WTC11 (cell line): ENCODE measurements at regions not wholly inside any gene's neighbourhood (a gene's known extent, or its start where the extent isn't known, plus 50 kb on each side); places are given as distances from the start of the nearest gene placed in this dataset.
"Not testable (repeated sequence)": the region's sequence is repeated elsewhere in the genome, so short reads cannot be mapped to it uniquely, and the experiment has no call there.

ENCODE experiments used
- ATAC-seq: fragments of 200-7000 bp; cut with Tn5 transposase; 2 replicates; pipeline ENCODE4 v1.10.0; 2021; ENCODE audit warnings: mild to moderate bottlenecking, moderate library complexity
- CTCF ChIA-PET: fragments of 300-600 bp; sonication (Branson Sonifier 250); formaldehyde crosslinking; loops from one replicate; lab custom pipeline; 2021; ENCODE audit warnings: antibody characterized with exemption; lab: Charles Lee
- POLR2A ChIA-PET: fragments of 350-600 bp; sonication (Branson Sonifier 250); formaldehyde crosslinking; loops from one replicate; lab custom pipeline; 2021; ENCODE audit warnings: antibody characterized with exemption; lab: Charles Lee
- DNase-seq: peaks from one replicate; pipeline ENCODE4 v3.0.0; 2021; ENCODE audit warnings: low spot score
- H3K27ac Mint-ChIP-seq: 2 replicates; pipeline ENCODE4 v1.8.0; 2021; ENCODE audit warnings: mixed read lengths
- H3K27me3 Mint-ChIP-seq: 2 replicates; pipeline ENCODE4 v1.8.0; 2021; ENCODE audit warnings: low read depth, mild to moderate bottlenecking, moderate library complexity, mixed read lengths
- H3K36me3 Mint-ChIP-seq: 2 replicates; pipeline ENCODE4 v1.8.0; 2021; ENCODE audit warnings: mixed read lengths
- H3K4me1 Mint-ChIP-seq: 2 replicates; pipeline ENCODE4 v1.8.0; 2022; ENCODE audit warnings: mixed read lengths
- H3K4me3 Mint-ChIP-seq: 2 replicates; pipeline ENCODE4 v1.8.0; 2021; ENCODE audit warnings: mild to moderate bottlenecking, moderate library complexity, mixed read lengths
- H3K9me3 Mint-ChIP-seq: 2 replicates; pipeline ENCODE4 v1.8.0; 2021; ENCODE audit warnings: mixed read lengths
- ATF2 ChIP-seq: sonication (generic); formaldehyde crosslinking; IDR thresholded peaks from 2 replicates; pipeline ENCODE4 v1.8.1; 2022; ENCODE audit warnings: low read depth, missing genetic modification reagents, borderline replicate concordance
- ELF4 ChIP-seq: sonication (generic); formaldehyde crosslinking; IDR thresholded peaks from 2 replicates; pipeline ENCODE4 v1.8.1; 2022; ENCODE audit warnings: low read depth, mild to moderate bottlenecking, moderate library complexity, missing genetic modification reagents
- EMX1 ChIP-seq: fragments of 250-450 bp; sonication (Bioruptor Pico); IDR thresholded peaks from 2 replicates; pipeline ENCODE4 v1.8.0; 2021; ENCODE audit warnings: mild to moderate bottlenecking
- FOXK1 ChIP-seq: sonication (generic); formaldehyde crosslinking; IDR thresholded peaks from 2 replicates; pipeline ENCODE4 v1.8.0; 2022; ENCODE audit warnings: mild to moderate bottlenecking, moderate library complexity, missing genetic modification reagents
- GTF2I ChIP-seq: fragments of 250-450 bp; sonication (Bioruptor Pico); conservative IDR thresholded peaks from 2 replicates; pipeline ENCODE4 v1.4.0; 2021; ENCODE audit warnings: mild to moderate bottlenecking
- PRRX2 ChIP-seq: fragments of 250-450 bp; sonication (Bioruptor Pico); IDR thresholded peaks from 2 replicates; pipeline ENCODE4 v1.8.0; 2021; ENCODE audit warnings: mild to moderate bottlenecking
- SMAD3 ChIP-seq: sonication (generic); formaldehyde crosslinking; IDR thresholded peaks from 2 replicates; pipeline ENCODE4 v1.8.0; 2022; ENCODE audit warnings: missing genetic modification reagents, mild to moderate bottlenecking, borderline replicate concordance
- ZNF219 ChIP-seq: sonication (generic); formaldehyde crosslinking; IDR thresholded peaks from 2 replicates; pipeline ENCODE4 v1.8.0; 2023; ENCODE audit warnings: missing genetic modification reagents, mild to moderate bottlenecking, borderline replicate concordance
- ZNF263 ChIP-seq: sonication (generic); formaldehyde crosslinking; IDR thresholded peaks from 2 replicates; pipeline ENCODE4 v1.8.1; 2022; ENCODE audit warnings: low read depth, mild to moderate bottlenecking, moderate library complexity, missing genetic modification reagents
- ZNF281 ChIP-seq: sonication (generic); formaldehyde crosslinking; IDR thresholded peaks from 2 replicates; pipeline ENCODE4 v1.8.0; 2023; ENCODE audit warnings: mild to moderate bottlenecking, missing genetic modification reagents
- TF ChIP-seq, protein P1 (sequence below): sonication (generic); formaldehyde crosslinking; IDR thresholded peaks from 2 replicates; pipeline ENCODE4 v1.8.1; 2022; ENCODE audit warnings: missing genetic modification reagents, borderline replicate concordance
- TF ChIP-seq, protein P2 (sequence below): sonication (generic); formaldehyde crosslinking; conservative IDR thresholded peaks from 2 replicates; pipeline ENCODE4 v1.8.1; 2022; ENCODE audit warnings: mild to moderate bottlenecking, missing genetic modification reagents

- CTCF ChIA-PET, ATAC-seq, H3K27ac Mint-ChIP-seq, POLR2A ChIA-PET, H3K4me3 Mint-ChIP-seq, DNase-seq, H3K4me1 Mint-ChIP-seq: not testable (repeated sequence)
- Mint-ChIP-seq H3K27me3 (peaks cover 22% of the 10 kb centered on the region), H3K36me3 (peaks cover 54% of the 10 kb centered on the region), H3K9me3 (peaks cover 66% of the 10 kb centered on the region)
Measured at GRCh38 chr9:63912451-63912850, 1372.6 kb downstream of the FOXD4L5 start.

- H3K4me1 Mint-ChIP-seq, POLR2A ChIA-PET, H3K4me3 Mint-ChIP-seq, DNase-seq, ATAC-seq, CTCF ChIA-PET, H3K27ac Mint-ChIP-seq: not testable (repeated sequence)
- Mint-ChIP-seq H3K36me3 (peaks cover 52% of the 10 kb centered on the region), H3K9me3 (peaks cover 60% of the 10 kb centered on the region), H3K27me3 (peaks cover 17% of the 10 kb centered on the region)
Measured at GRCh38 chr9:63909076-63909475, 1375.9 kb downstream of the FOXD4L5 start.

DNA sequence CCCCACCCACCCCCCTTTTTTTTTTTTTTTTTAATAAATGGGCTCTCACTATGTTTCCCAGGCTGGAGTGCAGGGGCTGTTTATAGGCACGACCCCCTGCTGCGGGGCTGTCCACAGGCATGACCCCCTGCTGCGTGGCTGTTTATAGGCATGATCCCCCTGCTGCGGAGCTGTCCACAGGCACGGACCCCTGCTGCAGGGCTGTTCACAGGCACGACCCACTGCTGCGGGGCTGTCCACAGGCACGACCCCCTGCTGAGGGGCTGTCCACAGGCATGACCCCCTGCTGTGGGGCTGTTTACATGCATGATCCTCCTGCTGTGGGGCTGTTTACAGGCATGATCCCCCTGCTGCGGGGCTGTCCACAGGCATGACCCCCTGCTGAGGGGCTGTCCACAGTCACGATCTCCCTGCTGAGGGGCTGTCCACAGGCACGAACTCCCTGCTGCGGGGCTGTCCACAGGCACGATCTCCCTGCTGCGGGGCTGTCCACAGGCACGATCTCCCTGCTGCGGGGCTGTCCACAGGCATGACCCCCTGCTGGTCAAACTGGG lies 1385.3 kb downstream of the FOXD4L5 start:
- CTCF ChIA-PET, H3K4me1 Mint-ChIP-seq, POLR2A ChIA-PET, ATAC-seq, H3K27me3 Mint-ChIP-seq, DNase-seq, H3K27ac Mint-ChIP-seq, H3K4me3 Mint-ChIP-seq: not testable (repeated sequence)
- H3K9me3 Mint-ChIP-seq, result peaks cover 48% of the 10 kb centered on the region
- H3K36me3 Mint-ChIP-seq, result peaks cover 41% of the 10 kb centered on the region

DNA sequence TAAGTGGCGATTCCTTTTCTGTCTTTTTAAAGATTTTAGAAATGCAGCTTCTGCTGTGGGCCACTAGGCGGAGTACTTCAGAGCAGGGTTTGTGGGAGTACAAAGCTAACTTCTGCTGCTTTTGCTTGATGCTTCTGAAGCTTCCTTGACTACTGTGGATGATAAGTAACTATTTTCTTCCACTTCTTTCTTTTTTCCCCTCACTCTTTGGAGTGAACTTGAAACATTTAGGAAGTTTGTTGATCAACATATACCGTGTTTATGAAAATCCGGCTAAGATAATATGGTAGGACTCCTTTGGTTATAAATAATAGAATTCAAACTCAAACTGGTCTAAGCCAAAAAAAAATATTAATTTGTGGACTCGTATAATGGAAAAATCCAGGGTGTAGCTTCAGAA lies 1403.6 kb downstream of the FOXD4L5 start:
- POLR2A ChIA-PET, H3K27ac Mint-ChIP-seq, CTCF ChIA-PET, H3K4me1 Mint-ChIP-seq, DNase-seq, ATAC-seq, H3K27me3 Mint-ChIP-seq, H3K36me3 Mint-ChIP-seq, H3K4me3 Mint-ChIP-seq: not testable (repeated sequence)
- peaks cover 26% of the 10 kb centered on the region for H3K9me3 Mint-ChIP-seq

- H3K27ac Mint-ChIP-seq, ATAC-seq, H3K4me3 Mint-ChIP-seq, H3K27me3 Mint-ChIP-seq, H3K4me1 Mint-ChIP-seq, CTCF ChIA-PET, H3K36me3 Mint-ChIP-seq, DNase-seq, POLR2A ChIA-PET: not testable (repeated sequence)
- H3K9me3 Mint-ChIP-seq, result peaks cover 20% of the 10 kb centered on the region
Measured at GRCh38 chr9:63876380-63876779, 1408.6 kb downstream of the FOXD4L5 start.

DNA sequence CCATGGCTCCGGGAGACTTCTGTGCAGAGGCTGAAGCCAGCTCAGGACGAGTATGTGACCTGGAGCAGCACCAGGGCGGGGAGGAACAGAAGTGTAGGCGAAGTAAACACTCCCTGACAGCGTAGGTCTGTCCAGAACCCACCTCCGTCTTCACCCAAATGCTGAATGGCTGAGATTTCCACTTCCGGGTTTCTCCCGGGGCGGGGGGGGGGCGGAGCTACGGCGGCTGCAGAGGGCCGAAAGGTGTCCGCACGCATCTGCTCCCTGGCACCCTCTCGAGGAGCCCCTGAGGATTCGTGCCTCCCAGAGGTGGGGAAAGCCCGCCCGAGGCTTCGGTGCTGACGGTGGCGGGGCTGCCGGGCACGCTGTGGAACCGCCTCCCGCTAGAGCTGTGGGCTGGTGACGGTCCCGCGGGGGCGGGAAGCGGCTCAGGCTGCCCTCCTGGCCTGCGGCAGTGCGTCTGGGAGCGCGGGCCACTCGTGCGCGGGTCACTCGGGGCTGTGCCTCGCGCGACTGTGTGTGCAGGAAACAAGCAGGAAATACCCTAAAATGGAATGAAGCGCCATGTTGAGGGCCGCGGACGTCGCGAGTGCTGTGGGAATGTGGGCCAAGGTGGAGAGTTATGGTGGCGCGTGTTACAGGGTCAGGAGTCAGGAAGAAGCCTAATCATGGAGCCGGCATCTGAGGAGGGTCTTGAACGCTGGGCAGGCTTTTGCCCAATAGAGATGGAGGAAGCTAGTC lies 1425.4 kb downstream of the FOXD4L5 start:
- Mint-ChIP-seq H3K4me1 (no peaks in the 10 kb centered on the region), H3K4me3 (no peak overlapping the region), H3K27ac (no peak overlapping the region), H3K36me3 (peaks cover 37% of the 10 kb centered on the region), H3K9me3 (peaks cover 46% of the 10 kb centered on the region), H3K27me3 (peaks cover 5% of the 10 kb centered on the region)
- ChIA-PET POLR2A (no interaction called here), CTCF (no interaction called here)
- DNase-seq, result no peak
- TF ChIP-seq SMAD3 (CRISPR knock-in tag), result no peak
- TF ChIP-seq ZNF263, result no peak
- no peak for TF ChIP-seq FOXK1 (CRISPR knock-in tag)
- no peak for TF ChIP-seq GTF2I (CRISPR knock-in tag)
- TF ChIP-seq ZNF219, result no peak
- TF ChIP-seq ZNF281 (CRISPR knock-in tag), result no peak
- no peak for TF ChIP-seq ELF4 (CRISPR knock-in tag)
- TF ChIP-seq, protein P1, sequence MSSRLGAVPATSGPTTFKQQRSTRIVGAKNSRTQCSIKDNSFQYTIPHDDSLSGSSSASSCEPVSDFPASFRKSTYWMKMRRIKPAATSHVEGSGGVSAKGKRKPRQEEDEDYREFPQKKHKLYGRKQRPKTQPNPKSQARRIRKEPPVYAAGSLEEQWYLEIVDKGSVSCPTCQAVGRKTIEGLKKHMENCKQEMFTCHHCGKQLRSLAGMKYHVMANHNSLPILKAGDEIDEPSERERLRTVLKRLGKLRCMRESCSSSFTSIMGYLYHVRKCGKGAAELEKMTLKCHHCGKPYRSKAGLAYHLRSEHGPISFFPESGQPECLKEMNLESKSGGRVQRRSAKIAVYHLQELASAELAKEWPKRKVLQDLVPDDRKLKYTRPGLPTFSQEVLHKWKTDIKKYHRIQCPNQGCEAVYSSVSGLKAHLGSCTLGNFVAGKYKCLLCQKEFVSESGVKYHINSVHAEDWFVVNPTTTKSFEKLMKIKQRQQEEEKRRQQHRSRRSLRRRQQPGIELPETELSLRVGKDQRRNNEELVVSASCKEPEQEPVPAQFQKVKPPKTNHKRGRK, result no peak
- TF ChIP-seq PRRX2 (CRISPR knock-in tag), result no peak
- TF ChIP-seq EMX1 (CRISPR knock-in tag), result no peak
- TF ChIP-seq, protein P2, sequence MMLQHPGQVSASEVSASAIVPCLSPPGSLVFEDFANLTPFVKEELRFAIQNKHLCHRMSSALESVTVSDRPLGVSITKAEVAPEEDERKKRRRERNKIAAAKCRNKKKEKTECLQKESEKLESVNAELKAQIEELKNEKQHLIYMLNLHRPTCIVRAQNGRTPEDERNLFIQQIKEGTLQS (CRISPR knock-in tag), result no peak
- TF ChIP-seq ATF2 (CRISPR knock-in tag), result no peak
- ATAC-seq, result no peak

DNA sequence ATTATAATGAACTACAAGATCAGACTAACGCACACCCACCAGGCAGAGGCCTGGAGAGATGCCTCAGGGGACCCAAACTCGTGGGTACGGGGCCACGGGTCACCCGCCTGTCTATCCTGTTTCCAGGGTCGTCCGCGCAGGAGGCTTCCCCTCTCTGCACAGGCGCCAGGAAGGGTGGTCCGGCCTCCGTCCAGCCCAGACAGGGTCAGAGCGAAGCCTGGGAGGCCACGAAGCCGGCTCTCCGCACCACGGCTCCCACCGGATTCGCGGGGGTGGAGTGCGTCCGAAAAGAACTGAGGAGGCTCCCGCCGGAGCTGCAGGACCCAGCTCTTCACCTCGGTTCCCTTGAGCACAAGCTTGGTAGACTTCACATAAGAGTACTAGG lies 1425.9 kb downstream of the FOXD4L5 start:
- H3K4me3 Mint-ChIP-seq, H3K27me3 Mint-ChIP-seq, H3K4me1 Mint-ChIP-seq, CTCF ChIA-PET, DNase-seq, H3K27ac Mint-ChIP-seq, POLR2A ChIA-PET, ATAC-seq: not testable (repeated sequence)
- Mint-ChIP-seq H3K36me3 (peaks cover 43% of the 10 kb centered on the region), H3K9me3 (peaks cover 51% of the 10 kb centered on the region)
